ENCODE measurements at regions not wholly inside any gene's neighbourhood (a gene's known extent, or its start where the extent isn't known, plus 50 kb on each side); places are given as distances from the start of the nearest gene placed in this dataset.
A peak's percentile ranks its signal among the peaks of the same experiment; 100 is the strongest.

DNA sequence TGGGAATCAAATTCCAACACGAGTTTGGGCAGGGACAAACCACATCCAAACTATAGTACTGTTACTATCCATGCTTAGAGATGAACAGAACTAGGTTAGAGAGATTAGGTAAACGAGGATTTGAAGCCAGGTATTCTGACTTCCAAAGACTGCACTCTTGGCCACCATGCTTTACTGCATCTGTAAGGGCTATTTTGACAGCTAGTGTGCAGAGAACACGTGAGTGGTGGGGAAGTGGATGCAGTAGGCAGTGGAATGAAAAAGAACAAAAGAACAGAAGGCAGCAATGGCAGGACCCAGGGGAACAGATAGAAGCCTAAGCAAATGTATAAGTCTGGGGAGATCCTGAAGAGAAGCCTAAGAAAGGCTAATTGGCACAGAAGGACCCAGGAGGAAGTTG lies 59.1 kb upstream of the GJA8 start:
- intact Hi-C loops (cut with DNase I) = no loop called here
- TF ChIP-seq, protein P1, sequence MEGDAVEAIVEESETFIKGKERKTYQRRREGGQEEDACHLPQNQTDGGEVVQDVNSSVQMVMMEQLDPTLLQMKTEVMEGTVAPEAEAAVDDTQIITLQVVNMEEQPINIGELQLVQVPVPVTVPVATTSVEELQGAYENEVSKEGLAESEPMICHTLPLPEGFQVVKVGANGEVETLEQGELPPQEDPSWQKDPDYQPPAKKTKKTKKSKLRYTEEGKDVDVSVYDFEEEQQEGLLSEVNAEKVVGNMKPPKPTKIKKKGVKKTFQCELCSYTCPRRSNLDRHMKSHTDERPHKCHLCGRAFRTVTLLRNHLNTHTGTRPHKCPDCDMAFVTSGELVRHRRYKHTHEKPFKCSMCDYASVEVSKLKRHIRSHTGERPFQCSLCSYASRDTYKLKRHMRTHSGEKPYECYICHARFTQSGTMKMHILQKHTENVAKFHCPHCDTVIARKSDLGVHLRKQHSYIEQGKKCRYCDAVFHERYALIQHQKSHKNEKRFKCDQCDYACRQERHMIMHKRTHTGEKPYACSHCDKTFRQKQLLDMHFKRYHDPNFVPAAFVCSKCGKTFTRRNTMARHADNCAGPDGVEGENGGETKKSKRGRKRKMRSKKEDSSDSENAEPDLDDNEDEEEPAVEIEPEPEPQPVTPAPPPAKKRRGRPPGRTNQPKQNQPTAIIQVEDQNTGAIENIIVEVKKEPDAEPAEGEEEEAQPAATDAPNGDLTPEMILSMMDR (IDR thresholded peaks at IDR 0.05) = no peak
- no peak overlapping the region for H3K4me3 ChIP-seq

GRCh38 chr1:147847831-147848230 lies 54.8 kb upstream of the GJA8 start:
- intact Hi-C loops (cut with DNase I) = no loop called here
- ATAC-seq (no peak), DNase-seq (no peak)
- H3K4me1 ChIP-seq = no peaks in the 10 kb centered on the region
- H3K4me3 ChIP-seq = no peak overlapping the region
- no peaks in the 10 kb centered on the region for H3K27me3 ChIP-seq
- H3K27ac ChIP-seq = no peak overlapping the region
- H3K9me3 ChIP-seq = no peaks in the 10 kb centered on the region
- H3K36me3 ChIP-seq = no peaks in the 10 kb centered on the region
- TF ChIP-seq, protein P1 (IDR thresholded peaks at IDR 0.05) = no peak

More for the DNA sequence above, 59.1 kb upstream of the GJA8 start:
- DNase-seq (no peak), ATAC-seq (no peak)
- H3K9me3 ChIP-seq = no peaks in the 10 kb centered on the region
- no peaks in the 10 kb centered on the region for H3K36me3 ChIP-seq
- no peaks in the 10 kb centered on the region for H3K27me3 ChIP-seq
- no peaks in the 10 kb centered on the region for H3K4me1 ChIP-seq
- no peak overlapping the region for H3K27ac ChIP-seq

DNA sequence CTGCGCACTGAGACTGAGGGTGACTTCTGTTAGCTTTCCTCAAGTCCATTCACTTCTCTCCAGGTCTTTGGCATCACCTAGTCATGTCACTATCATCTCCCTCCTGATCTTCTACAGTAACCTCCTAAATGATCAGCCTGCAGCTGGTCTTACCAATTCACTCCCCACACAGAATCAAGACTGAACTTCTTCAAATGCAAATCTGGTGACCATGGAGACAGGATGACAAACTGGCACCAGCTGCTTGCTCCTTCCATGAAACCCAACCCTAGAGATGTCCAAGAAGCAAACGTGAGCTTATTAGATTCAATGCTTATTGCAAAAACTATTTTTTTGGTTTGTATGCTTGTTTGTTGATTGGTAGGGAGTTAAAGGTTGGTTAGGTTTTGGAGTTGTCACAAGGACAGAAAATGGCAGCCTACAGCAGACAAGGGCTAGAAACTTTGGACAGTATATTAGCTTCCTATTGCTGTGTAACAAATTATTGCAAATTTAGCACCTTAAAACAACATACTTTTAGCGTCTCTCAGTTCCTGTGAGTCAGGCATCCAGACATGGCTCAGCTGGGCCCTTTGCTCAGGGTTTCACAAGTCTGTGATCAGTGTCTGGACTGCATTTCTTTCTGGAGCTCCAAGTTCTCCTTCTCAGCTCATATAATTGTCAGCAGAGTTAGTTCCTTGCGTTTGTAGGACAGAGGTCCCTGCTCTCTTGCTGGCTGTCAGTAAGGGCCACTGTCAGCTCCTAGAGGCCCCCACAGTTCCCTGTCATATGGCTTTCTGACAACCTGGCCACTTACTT lies 53.3 kb upstream of the GJA8 start:
- Histone ChIP-seq H3K9me3 (no peaks in the 10 kb centered on the region), H3K36me3 (no peaks in the 10 kb centered on the region), H3K4me3 (no peak overlapping the region), H3K27me3 (no peaks in the 10 kb centered on the region), H3K27ac (peak overlapping the region; percentile 55), H3K4me1 (no peaks in the 10 kb centered on the region)
- peak; percentile 86 for ATAC-seq
- intact Hi-C loops (cut with DNase I) = no loop called here
- no peak for DNase-seq
- TF ChIP-seq, protein P1 (IDR thresholded peaks at IDR 0.05) = no peak

DNA sequence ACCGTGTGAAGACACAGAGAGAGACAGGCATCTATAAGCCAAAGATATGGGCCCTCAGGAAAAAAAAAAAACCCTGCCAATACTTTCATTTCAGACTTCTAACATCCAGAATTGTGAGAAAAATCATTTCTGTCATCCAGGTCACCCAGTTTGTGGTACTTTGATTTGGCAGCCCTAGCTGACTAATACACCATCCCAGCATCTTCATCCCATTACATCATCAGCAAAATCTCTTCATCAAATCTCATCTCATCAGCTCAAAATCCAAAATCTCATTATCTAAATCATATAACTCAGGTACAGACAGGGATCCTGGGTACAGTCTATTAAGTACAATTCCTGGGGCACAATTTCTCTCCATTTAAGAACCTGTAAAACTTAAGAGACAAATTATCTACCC lies 51.9 kb upstream of the GJA8 start:
- intact Hi-C loops (cut with DNase I) = no loop called here
- Histone ChIP-seq H3K36me3 (no peaks in the 10 kb centered on the region), H3K27me3 (no peaks in the 10 kb centered on the region), H3K4me3 (no peak overlapping the region), H3K27ac (no peak overlapping the region), H3K9me3 (no peaks in the 10 kb centered on the region), H3K4me1 (no peaks in the 10 kb centered on the region)
- ATAC-seq (no peak), DNase-seq (no peak)
- TF ChIP-seq, protein P1 (IDR thresholded peaks at IDR 0.05) = no peak

- Histone ChIP-seq H3K36me3 (no peaks in the 10 kb centered on the region), H3K27me3 (no peaks in the 10 kb centered on the region), H3K4me3 (no peak overlapping the region), H3K4me1 (no peaks in the 10 kb centered on the region), H3K9me3 (no peaks in the 10 kb centered on the region), H3K27ac (no peak overlapping the region)
- no peak for ATAC-seq
- intact Hi-C loops (cut with DNase I) = no loop called here
- TF ChIP-seq, protein P1 (IDR thresholded peaks at IDR 0.05) = no peak
- no peak for DNase-seq
These were observed 51.4 kb upstream of the GJA8 start for GRCh38 chr1:147851149-147851548.

Data from upper lobe of right lung (tissue), 1 donor.